D721Med (cell line): ENCODE measurements at regions not wholly inside any gene's neighbourhood (a gene's known extent, or its start where the extent isn't known, plus 50 kb on each side); places are given as distances from the start of the nearest gene placed in this dataset.

Experiments
- DNase-seq: peaks from one replicate; pipeline ENCODE4 v3.0.0; 2011; ENCODE audit warnings: low spot score; ENCODE audit not compliant: insufficient read length
- FAIRE-seq: peaks from 2 replicates; lab custom pipeline; 2011; peaks lifted over from hg19 to GRCh38; lab: Jason Lieb, UNC
- CTCF ChIP-seq: IDR thresholded peaks from 2 replicates; pipeline ENCODE4 v1.5.1; 2012; ENCODE audit warnings: mild to moderate bottlenecking, control low read depth; ENCODE audit not compliant: insufficient read depth; ENCODE audit errors: missing control alignments

- FAIRE-seq (no peak), DNase-seq (no peak)
- TF ChIP-seq CTCF = no peak
Measured at GRCh38 chr1:25036117-25036546, 106.1 kb upstream of the RUNX3 start.

GRCh38 chr1:25035523-25036116 lies 105.5 kb upstream of the RUNX3 start:
- no peak for TF ChIP-seq CTCF
- FAIRE-seq (no peak), DNase-seq (no peak)

GRCh38 chr1:25034736-25035522 lies 104.9 kb upstream of the RUNX3 start:
- no peak for FAIRE-seq
- no peak for TF ChIP-seq CTCF
- no peak for DNase-seq

GRCh38 chr1:25033828-25034705 lies 104.0 kb upstream of the RUNX3 start:
- TF ChIP-seq CTCF = no peak
- no peak for FAIRE-seq
- DNase-seq = no peak

GRCh38 chr1:25033030-25033827 lies 103.2 kb upstream of the RUNX3 start:
- TF ChIP-seq CTCF = no peak
- FAIRE-seq (no peak), DNase-seq (no peak)

- DNase-seq = no peak
- no peak for FAIRE-seq
- no peak for TF ChIP-seq CTCF
Measured at GRCh38 chr1:25031966-25032667, 102.0 kb upstream of the RUNX3 start.
